Keratinocyte (primary cell): ENCODE measurements at regions not wholly inside any gene's neighbourhood (a gene's known extent, or its start where the extent isn't known, plus 50 kb on each side); places are given as distances from the start of the nearest gene placed in this dataset.

ENCODE experiments used
- EZH2 ChIP-seq: IDR thresholded peaks from one replicate; pipeline ENCODE4 v1.6.1; 2012; ENCODE audit warnings: inconsistent platforms, mild to moderate bottlenecking, low read length, moderate library complexity
- TF ChIP-seq, protein P1 (sequence below), 3 experiments: IDR thresholded peaks in 1 of 3; conservative IDR thresholded peaks in 1 of 3; optimal IDR thresholded peaks in 1 of 3; 2 replicates in 2 of 3; 3 replicates in 1 of 3; pipeline versions ENCODE3 to v1.5.1; 2011; ENCODE audit warnings: low read length in 3 of 3, mild to moderate bottlenecking in 3 of 3, moderate library complexity in 2 of 3, control low read depth in 1 of 3, inconsistent platforms in 1 of 3; ENCODE audit not compliant: insufficient read depth in 2 of 3; ENCODE audit errors: extremely low read depth in 1 of 3

DNA sequence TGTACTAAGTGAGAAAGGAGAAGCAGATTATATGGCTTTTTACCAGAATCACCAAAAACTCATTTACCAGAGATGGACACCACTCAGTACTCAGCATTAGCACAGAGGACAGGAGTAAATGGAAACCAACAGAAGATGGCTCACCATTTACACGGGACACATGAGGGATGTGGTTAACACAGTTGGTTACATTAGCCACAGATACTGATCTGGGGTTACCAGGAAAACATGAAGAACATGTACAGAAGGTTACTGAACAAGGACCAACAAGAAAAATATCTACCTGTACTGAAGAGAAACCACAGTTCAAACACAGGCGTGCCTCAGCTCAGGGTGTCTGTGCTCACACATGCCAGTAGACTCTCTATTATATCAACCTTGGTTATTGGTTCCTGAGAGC is 1285.8 kb upstream of the SORCS1 start:
- TF ChIP-seq, protein P1, sequence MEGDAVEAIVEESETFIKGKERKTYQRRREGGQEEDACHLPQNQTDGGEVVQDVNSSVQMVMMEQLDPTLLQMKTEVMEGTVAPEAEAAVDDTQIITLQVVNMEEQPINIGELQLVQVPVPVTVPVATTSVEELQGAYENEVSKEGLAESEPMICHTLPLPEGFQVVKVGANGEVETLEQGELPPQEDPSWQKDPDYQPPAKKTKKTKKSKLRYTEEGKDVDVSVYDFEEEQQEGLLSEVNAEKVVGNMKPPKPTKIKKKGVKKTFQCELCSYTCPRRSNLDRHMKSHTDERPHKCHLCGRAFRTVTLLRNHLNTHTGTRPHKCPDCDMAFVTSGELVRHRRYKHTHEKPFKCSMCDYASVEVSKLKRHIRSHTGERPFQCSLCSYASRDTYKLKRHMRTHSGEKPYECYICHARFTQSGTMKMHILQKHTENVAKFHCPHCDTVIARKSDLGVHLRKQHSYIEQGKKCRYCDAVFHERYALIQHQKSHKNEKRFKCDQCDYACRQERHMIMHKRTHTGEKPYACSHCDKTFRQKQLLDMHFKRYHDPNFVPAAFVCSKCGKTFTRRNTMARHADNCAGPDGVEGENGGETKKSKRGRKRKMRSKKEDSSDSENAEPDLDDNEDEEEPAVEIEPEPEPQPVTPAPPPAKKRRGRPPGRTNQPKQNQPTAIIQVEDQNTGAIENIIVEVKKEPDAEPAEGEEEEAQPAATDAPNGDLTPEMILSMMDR (optimal IDR thresholded peaks at IDR 0.05 in 1 of 3, IDR thresholded peaks at IDR 0.05 in 1 of 3, conservative IDR thresholded peaks at IDR 0.05 in 1 of 3; ENCODE audit: extremely low read depth in 1 of 3, insufficient read depth in 2 of 3, low read length in 3 of 3) = no peak
- TF ChIP-seq EZH2 = no peak
